MM.1S (cell line): ENCODE measurements at regions not wholly inside any gene's neighbourhood (a gene's known extent, or its start where the extent isn't known, plus 50 kb on each side); places are given as distances from the start of the nearest gene placed in this dataset.

Source experiments
- DNase-seq: peaks from one replicate; pipeline ENCODE4 v3.0.0-alpha.2; 2015
- H2AFZ ChIP-seq: fragments of 300-600 bp; sonication (generic); 2 replicates; pipeline ENCODE4 v1.6.0; 2016; ENCODE audit warnings: antibody characterized with exemption, low read length
- H3F3A ChIP-seq: fragments of 300-600 bp; sonication (generic); 2 replicates; pipeline ENCODE4 v1.6.1; 2016; ENCODE audit warnings: mild to moderate bottlenecking, antibody characterized with exemption, low read length, moderate library complexity, mixed read lengths; ENCODE audit not compliant: insufficient read depth
- H3K27ac ChIP-seq: fragments of 300-600 bp; sonication (generic); 2 replicates; pipeline ENCODE4 v1.5.1; 2016; ENCODE audit warnings: mild to moderate bottlenecking, low read length
- H3K27me3 ChIP-seq: fragments of 300-600 bp; sonication (generic); replicated peaks from 2 replicates; pipeline ENCODE4 v1.6.0; 2016; ENCODE audit warnings: low read length; ENCODE audit not compliant: insufficient read depth
- H3K36me3 ChIP-seq: fragments of 300-600 bp; sonication (generic); replicated peaks from 2 replicates; pipeline ENCODE4 v1.6.1; 2016; ENCODE audit warnings: mild to moderate bottlenecking, low read length, mixed read lengths; ENCODE audit not compliant: insufficient read depth
- H3K4me1 ChIP-seq: fragments of 300-600 bp; sonication (generic); 2 replicates; pipeline ENCODE4 v1.6.1; 2016; ENCODE audit warnings: low read length, mixed read lengths
- H3K4me2 ChIP-seq: fragments of 300-600 bp; sonication (generic); 2 replicates; pipeline ENCODE4 v1.6.0; 2016; ENCODE audit warnings: low read depth, low read length
- H3K4me3 ChIP-seq: fragments of 300-600 bp; sonication (generic); 2 replicates; pipeline ENCODE4 v1.5.1; 2016; ENCODE audit warnings: low read length, mixed read lengths
- H3K79me2 ChIP-seq: fragments of 300-600 bp; sonication (generic); 2 replicates; pipeline ENCODE4 v1.6.1; 2016; ENCODE audit warnings: mixed run types, low read length, mixed read lengths
- H3K9ac ChIP-seq: fragments of 300-600 bp; sonication (generic); 2 replicates; pipeline ENCODE4 v1.6.1; 2016; ENCODE audit warnings: low read length, mixed read lengths
- H3K9me2 ChIP-seq: fragments of 300-600 bp; sonication (generic); replicated peaks from 2 replicates; pipeline ENCODE4 v1.6.1; 2016; ENCODE audit warnings: mild to moderate bottlenecking, low read length, mixed read lengths; ENCODE audit not compliant: insufficient read depth
- H3K9me3 ChIP-seq: fragments of 300-600 bp; sonication (generic); replicated peaks from 2 replicates; pipeline ENCODE4 v1.6.1; 2016; ENCODE audit warnings: mild to moderate bottlenecking, low read length, mixed read lengths; ENCODE audit not compliant: insufficient read depth
- H4K20me1 ChIP-seq: fragments of 300-600 bp; sonication (generic); 2 replicates; pipeline ENCODE4 v1.6.1; 2016; ENCODE audit warnings: mild to moderate bottlenecking, low read length, moderate library complexity, mixed read lengths; ENCODE audit not compliant: insufficient read depth
- EZH2 ChIP-seq: fragments of 300-600 bp; sonication (generic); optimal IDR thresholded peaks from 2 replicates; pipeline ENCODE3; 2017; ENCODE audit warnings: low read depth, mild to moderate bottlenecking, antibody characterized with exemption, low read length, mixed read lengths
- EZH2phosphoT487 ChIP-seq: fragments of 300-600 bp; sonication (generic); IDR thresholded peaks from 2 replicates; pipeline ENCODE4 v1.6.1; 2018; ENCODE audit warnings: antibody characterized with exemption, low read length
- TF ChIP-seq, protein P1 (sequence below): fragments of 300-600 bp; sonication (generic); IDR thresholded peaks from 2 replicates; pipeline ENCODE4 v1.5.1; 2016; ENCODE audit warnings: antibody characterized with exemption, low read length, mixed read lengths

DNA sequence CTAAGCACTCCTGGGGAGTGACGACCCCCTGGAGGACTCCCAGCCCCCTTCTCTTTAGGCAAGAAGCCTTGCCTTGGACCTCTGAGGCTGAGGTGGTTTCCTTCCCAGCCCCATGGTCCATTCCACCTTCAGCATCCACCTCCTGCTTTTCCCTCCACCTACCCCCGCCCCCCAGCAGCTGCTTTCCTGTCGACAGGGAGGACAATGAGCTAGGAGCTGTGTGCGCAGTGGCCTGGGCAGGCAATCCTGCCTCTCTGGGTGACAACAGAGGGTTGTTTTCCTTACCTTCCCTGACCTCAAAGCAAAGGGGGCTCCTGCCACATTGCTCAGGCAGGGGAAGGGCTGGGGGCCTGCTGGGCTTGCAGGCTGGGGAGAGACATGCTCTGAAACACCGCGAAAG lies 123.5 kb downstream of the BCOR start:
- H3K4me3 ChIP-seq, result no peak overlapping the region
- H3K9me2 ChIP-seq, result no peaks in the 10 kb centered on the region
- H4K20me1 ChIP-seq, result no peaks in the 10 kb centered on the region
- no peak overlapping the region for H3K4me2 ChIP-seq
- H3K9me3 ChIP-seq, result no peaks in the 10 kb centered on the region
- H2AFZ ChIP-seq, result no peak overlapping the region
- no peaks in the 10 kb centered on the region for H3K36me3 ChIP-seq
- H3K27me3 ChIP-seq, result no peaks in the 10 kb centered on the region
- H3K4me1 ChIP-seq, result no peaks in the 10 kb centered on the region
- no peak overlapping the region for H3K27ac ChIP-seq
- TF ChIP-seq EZH2 (no peak), EZH2phosphoT487 (no peak)
- TF ChIP-seq, protein P1, sequence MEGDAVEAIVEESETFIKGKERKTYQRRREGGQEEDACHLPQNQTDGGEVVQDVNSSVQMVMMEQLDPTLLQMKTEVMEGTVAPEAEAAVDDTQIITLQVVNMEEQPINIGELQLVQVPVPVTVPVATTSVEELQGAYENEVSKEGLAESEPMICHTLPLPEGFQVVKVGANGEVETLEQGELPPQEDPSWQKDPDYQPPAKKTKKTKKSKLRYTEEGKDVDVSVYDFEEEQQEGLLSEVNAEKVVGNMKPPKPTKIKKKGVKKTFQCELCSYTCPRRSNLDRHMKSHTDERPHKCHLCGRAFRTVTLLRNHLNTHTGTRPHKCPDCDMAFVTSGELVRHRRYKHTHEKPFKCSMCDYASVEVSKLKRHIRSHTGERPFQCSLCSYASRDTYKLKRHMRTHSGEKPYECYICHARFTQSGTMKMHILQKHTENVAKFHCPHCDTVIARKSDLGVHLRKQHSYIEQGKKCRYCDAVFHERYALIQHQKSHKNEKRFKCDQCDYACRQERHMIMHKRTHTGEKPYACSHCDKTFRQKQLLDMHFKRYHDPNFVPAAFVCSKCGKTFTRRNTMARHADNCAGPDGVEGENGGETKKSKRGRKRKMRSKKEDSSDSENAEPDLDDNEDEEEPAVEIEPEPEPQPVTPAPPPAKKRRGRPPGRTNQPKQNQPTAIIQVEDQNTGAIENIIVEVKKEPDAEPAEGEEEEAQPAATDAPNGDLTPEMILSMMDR, result no peak
- DNase-seq, result no peak
- H3F3A ChIP-seq, result no peaks in the 10 kb centered on the region
- no peaks in the 10 kb centered on the region for H3K79me2 ChIP-seq
- no peak overlapping the region for H3K9ac ChIP-seq

DNA sequence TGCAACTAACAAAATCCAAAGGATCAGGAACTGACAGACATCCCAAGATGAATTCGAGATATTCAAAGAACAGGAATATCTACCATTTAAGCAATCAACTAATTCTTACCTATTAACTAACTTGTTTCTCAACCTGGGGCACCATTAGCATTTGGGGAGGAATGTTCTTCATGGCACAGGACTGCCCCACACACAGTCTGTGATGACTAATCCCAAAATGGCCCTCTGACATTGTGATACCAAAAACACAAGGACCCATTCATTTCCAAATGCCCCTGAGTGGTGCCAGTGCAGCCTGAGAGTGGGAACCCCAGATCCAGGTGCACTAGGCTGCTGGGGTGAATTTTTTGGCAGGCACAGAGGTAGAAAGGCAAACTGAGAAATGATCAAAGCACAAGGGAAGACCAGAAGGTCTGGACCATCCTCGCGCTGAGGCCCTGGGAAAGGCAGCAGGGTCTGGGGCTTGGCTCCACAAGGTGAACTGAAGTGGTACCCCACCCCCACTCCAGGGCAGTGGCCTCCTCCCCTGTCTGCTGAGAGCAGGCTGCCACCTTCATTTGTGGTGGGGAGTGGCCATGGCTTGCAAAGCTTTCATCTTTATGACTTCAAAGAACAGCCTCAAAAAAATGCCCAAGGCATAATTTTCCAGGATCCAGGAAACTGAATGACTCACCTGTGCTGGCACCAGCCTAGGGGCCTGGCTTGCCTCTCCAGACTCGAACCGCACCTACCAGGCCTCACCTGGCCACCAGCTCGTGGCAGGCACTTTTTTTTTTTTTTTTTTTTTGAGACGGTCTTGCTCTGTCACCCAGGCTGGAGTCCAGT lies 122.4 kb downstream of the BCOR start:
- no peaks in the 10 kb centered on the region for H3K9me2 ChIP-seq
- H3K4me3 ChIP-seq, result no peak overlapping the region
- H3F3A ChIP-seq, result no peaks in the 10 kb centered on the region
- no peaks in the 10 kb centered on the region for H3K4me1 ChIP-seq
- no peak for TF ChIP-seq EZH2phosphoT487
- TF ChIP-seq, protein P1, result no peak
- no peak for TF ChIP-seq EZH2
- no peak overlapping the region for H3K27ac ChIP-seq
- no peaks in the 10 kb centered on the region for H3K27me3 ChIP-seq
- no peaks in the 10 kb centered on the region for H3K79me2 ChIP-seq
- no peaks in the 10 kb centered on the region for H3K9me3 ChIP-seq
- H3K36me3 ChIP-seq, result no peaks in the 10 kb centered on the region
- no peaks in the 10 kb centered on the region for H4K20me1 ChIP-seq
- DNase-seq, result no peak
- no peak overlapping the region for H2AFZ ChIP-seq
- no peak overlapping the region for H3K4me2 ChIP-seq
- H3K9ac ChIP-seq, result no peak overlapping the region

DNA sequence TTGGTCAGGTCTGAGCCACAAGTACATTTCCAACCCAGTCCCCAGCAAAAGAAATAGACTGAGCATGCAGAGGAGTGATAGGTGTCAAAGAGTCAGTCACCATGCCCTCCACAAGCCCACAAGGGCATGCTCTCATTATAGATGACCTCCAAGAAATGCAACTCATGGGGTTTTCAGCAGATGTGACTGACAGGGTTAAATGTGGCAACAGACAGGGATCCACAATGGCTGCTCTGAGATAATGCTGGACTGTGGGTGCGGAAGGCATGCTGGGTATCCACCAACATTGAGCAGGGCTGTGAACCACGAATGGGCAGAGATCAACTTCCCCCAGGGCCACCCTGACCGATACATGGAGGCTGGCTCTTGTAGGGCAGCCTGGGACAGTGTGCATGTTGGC lies 115.8 kb downstream of the BCOR start:
- Histone ChIP-seq H3K36me3 (no peaks in the 10 kb centered on the region), H3K4me1 (no peaks in the 10 kb centered on the region), H3K4me3 (no peak overlapping the region), H3K27me3 (no peaks in the 10 kb centered on the region), H3K79me2 (no peaks in the 10 kb centered on the region), H3K4me2 (no peak overlapping the region), H3K9ac (no peak overlapping the region), H2AFZ (no peak overlapping the region), H3K27ac (no peak overlapping the region), H4K20me1 (no peaks in the 10 kb centered on the region), H3K9me3 (no peaks in the 10 kb centered on the region), H3F3A (no peaks in the 10 kb centered on the region), H3K9me2 (no peaks in the 10 kb centered on the region)
- TF ChIP-seq EZH2, result no peak
- TF ChIP-seq, protein P1, result no peak
- TF ChIP-seq EZH2phosphoT487, result no peak
- no peak for DNase-seq
